Peyer's patch (tissue), 4 donors: ENCODE measurements at regions not wholly inside any gene's neighbourhood (a gene's known extent, or its start where the extent isn't known, plus 50 kb on each side); places are given as distances from the start of the nearest gene placed in this dataset.

Source experiments
- POLR2A ChIP-seq, 2 donors: fragments of 450-650 bp; IDR thresholded peaks; one replicate each; pipeline ENCODE4 v1.5.1; 2017; ENCODE audit warnings: antibody characterized with exemption in 2 of 2, mild to moderate bottlenecking in 2 of 2, moderate library complexity in 2 of 2
- TF ChIP-seq, protein P1 (sequence below), 6 experiments: fragments of 450-650 bp in 4 of 6; fragments of 200-600 bp in 2 of 6; sonication (generic) in 1 of 6; IDR thresholded peaks; one replicate each; pipeline ENCODE4 v1.5.1; 2017 to 2019; ENCODE audit warnings: antibody characterized with exemption in 6 of 6, mild to moderate bottlenecking in 3 of 6, moderate library complexity in 1 of 6

DNA sequence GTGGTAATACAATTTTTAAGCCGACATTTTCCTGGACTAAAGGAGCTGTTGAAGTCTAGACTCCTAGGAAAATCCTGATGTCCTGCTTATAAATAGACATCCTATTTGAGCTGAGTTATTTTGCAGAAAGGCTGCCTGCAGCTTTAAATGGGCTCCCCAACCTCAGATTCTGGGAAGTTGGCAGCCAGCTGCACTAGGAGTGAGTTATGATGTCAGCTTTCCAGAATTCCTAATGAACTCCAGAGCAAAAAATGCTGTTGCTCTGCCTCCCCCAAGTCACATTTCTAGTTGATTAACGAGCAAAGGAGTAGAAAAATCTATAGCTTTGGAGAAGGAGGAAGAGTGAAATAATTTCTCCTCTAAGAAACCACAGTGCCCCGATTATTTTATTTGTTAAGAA, 346.3 kb upstream of the SULF2 start:
- TF ChIP-seq, protein P1, sequence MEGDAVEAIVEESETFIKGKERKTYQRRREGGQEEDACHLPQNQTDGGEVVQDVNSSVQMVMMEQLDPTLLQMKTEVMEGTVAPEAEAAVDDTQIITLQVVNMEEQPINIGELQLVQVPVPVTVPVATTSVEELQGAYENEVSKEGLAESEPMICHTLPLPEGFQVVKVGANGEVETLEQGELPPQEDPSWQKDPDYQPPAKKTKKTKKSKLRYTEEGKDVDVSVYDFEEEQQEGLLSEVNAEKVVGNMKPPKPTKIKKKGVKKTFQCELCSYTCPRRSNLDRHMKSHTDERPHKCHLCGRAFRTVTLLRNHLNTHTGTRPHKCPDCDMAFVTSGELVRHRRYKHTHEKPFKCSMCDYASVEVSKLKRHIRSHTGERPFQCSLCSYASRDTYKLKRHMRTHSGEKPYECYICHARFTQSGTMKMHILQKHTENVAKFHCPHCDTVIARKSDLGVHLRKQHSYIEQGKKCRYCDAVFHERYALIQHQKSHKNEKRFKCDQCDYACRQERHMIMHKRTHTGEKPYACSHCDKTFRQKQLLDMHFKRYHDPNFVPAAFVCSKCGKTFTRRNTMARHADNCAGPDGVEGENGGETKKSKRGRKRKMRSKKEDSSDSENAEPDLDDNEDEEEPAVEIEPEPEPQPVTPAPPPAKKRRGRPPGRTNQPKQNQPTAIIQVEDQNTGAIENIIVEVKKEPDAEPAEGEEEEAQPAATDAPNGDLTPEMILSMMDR (IDR thresholded peaks at IDR 0.05): no peak
- TF ChIP-seq POLR2A (IDR thresholded peaks at IDR 0.05): no peak
